GM12878 (cell line): ENCODE measurements at regions not wholly inside any gene's neighbourhood (a gene's known extent, or its start where the extent isn't known, plus 50 kb on each side); places are given as distances from the start of the nearest gene placed in this dataset.

Experiments
- ATAC-seq: fragments of 200-7000 bp; cut with Tn5 transposase; 3 replicates; pipeline ENCODE4 v1.9.1; 2020; ENCODE audit warnings: mild to moderate bottlenecking, moderate library complexity
- BruUV-seq: library from RNA; stranded (reverse); fragments of 400-500 nt; replicated peaks from 2 replicates; lab custom pipeline; 2021; lab: Mats Ljungman, UMichigan
- CTCF ChIA-PET: fragments of 300-600 bp; sonication (Branson Sonifier 250); formaldehyde crosslinking; extraction: SDS; loops from one replicate; lab custom pipeline; 2021; ENCODE audit warnings: inconsistent platforms; lab: Yijun Ruan, JAX
- POLR2A ChIA-PET: fragments of 350-600 bp; formaldehyde crosslinking; extraction: SDS; loops from one replicate; lab custom pipeline; 2021; ENCODE audit warnings: inconsistent platforms; lab: Charles Lee
- RAD21 ChIA-PET: fragments of 300-600 bp; sonication (Branson Sonifier 250); formaldehyde crosslinking; loops from one replicate; lab custom pipeline; 2023; ENCODE audit warnings: antibody characterized with exemption; ENCODE audit not compliant: unreplicated experiment; lab: Charles Lee
- SMC1A ChIA-PET: fragments of 300-600 bp; sonication (Branson Sonifier 250); formaldehyde crosslinking; loops from one replicate; lab custom pipeline; 2023; ENCODE audit not compliant: unreplicated experiment, uncharacterized antibody; lab: Charles Lee
- DNase-seq: peaks from one replicate; pipeline ENCODE4 v3.0.0-alpha.2; 2011; ENCODE audit warnings: low read depth, low spot score
- FAIRE-seq: peaks from 3 replicates; lab custom pipeline; 2011; peaks lifted over from hg19 to GRCh38; lab: Jason Lieb, UNC
- H2AFZ ChIP-seq: 2 replicates; pipeline ENCODE4 v1.6.0; 2011; ENCODE audit warnings: low read depth, low read length, control low read depth; ENCODE audit not compliant: control insufficient read depth
- H3K27ac ChIP-seq: 2 replicates; pipeline ENCODE4 v1.5.1; 2011; ENCODE audit warnings: control low read depth; ENCODE audit not compliant: control insufficient read depth, insufficient read depth
- H3K27me3 ChIP-seq, 2 experiments: replicated peaks in 1 of 2; 2 replicates each; pipeline versions ENCODE4 v1.6.0 to v1.6.1; 2011; ENCODE audit warnings: low read length in 1 of 2; ENCODE audit not compliant: control insufficient read depth in 2 of 2, insufficient read depth in 2 of 2
- H3K36me3 ChIP-seq, 2 experiments: 2 replicates each; pipeline ENCODE4 v1.5.1; 2011; ENCODE audit warnings: low read length in 1 of 2; ENCODE audit not compliant: control insufficient read depth in 2 of 2, insufficient read depth in 2 of 2
- H3K4me1 ChIP-seq: 2 replicates; pipeline ENCODE4 v1.6.1; 2011; ENCODE audit warnings: mild to moderate bottlenecking, low read length, moderate library complexity, mixed read lengths; ENCODE audit not compliant: control insufficient read depth, insufficient read depth
- H3K4me2 ChIP-seq: 2 replicates; pipeline ENCODE4 v1.6.0; 2011; ENCODE audit warnings: control low read depth; ENCODE audit not compliant: control insufficient read depth, insufficient read depth
- H3K4me3 ChIP-seq: fragments of 200-600 bp; sonication (generic); 2 replicates; pipeline ENCODE4 v1.5.1; 2016
- H3K79me2 ChIP-seq: 2 replicates; pipeline ENCODE4 v1.6.0; 2011; ENCODE audit warnings: low read length; ENCODE audit not compliant: control insufficient read depth, insufficient read depth
- H3K9ac ChIP-seq: 2 replicates; pipeline ENCODE4 v1.8.0; 2011; ENCODE audit warnings: low read length, control low read depth, mixed read lengths; ENCODE audit not compliant: control insufficient read depth, insufficient read depth
- H3K9me3 ChIP-seq: replicated peaks from 3 replicates; pipeline ENCODE4 v1.5.1; 2011; ENCODE audit warnings: mild to moderate bottlenecking, low read length; ENCODE audit not compliant: control insufficient read depth, insufficient read depth
- H4K20me1 ChIP-seq: 2 replicates; pipeline ENCODE4 v1.6.0; 2011; ENCODE audit not compliant: control insufficient read depth, insufficient read depth
- CREM ChIP-seq: IDR thresholded peaks from 2 replicates; pipeline ENCODE4 v1.6.1; 2014; ENCODE audit warnings: antibody characterized with exemption, low read depth
- MEF2B ChIP-seq: fragments of 450-650 bp; IDR thresholded peaks from 2 replicates; pipeline ENCODE4 v1.6.1; 2018; ENCODE audit warnings: mild to moderate bottlenecking, moderate library complexity; ENCODE audit not compliant: partially characterized antibody, poor library complexity, severe bottlenecking
- POLR2A ChIP-seq: IDR thresholded peaks from 2 replicates; pipeline ENCODE4 v1.6.1; 2011; ENCODE audit warnings: low read depth, mild to moderate bottlenecking, low read length
- SIN3A ChIP-seq: IDR thresholded peaks from 2 replicates; pipeline ENCODE4 v1.6.1; 2012; ENCODE audit warnings: low read depth, low read length, improper control_type of control experiment
- ZBTB4 ChIP-seq: fragments of 450-650 bp; formaldehyde crosslinking; IDR thresholded peaks from 2 replicates; pipeline ENCODE4 v1.4.0; 2022; ENCODE audit warnings: mild to moderate bottlenecking, moderate library complexity
- ZNF24 ChIP-seq: fragments of 450-650 bp; IDR thresholded peaks from 2 replicates; pipeline ENCODE4 v1.6.1; 2017; ENCODE audit warnings: antibody characterized with exemption, mild to moderate bottlenecking
- ZNF592 ChIP-seq: fragments of 450-650 bp; IDR thresholded peaks from 2 replicates; pipeline ENCODE4 v1.6.1; 2017; ENCODE audit warnings: mild to moderate bottlenecking, moderate library complexity
- WGBS: methylation state at CpG from one replicate; pipeline ENCODE4 v1.1.6; 2016; ENCODE audit warnings: low lambda C conversion rate; ENCODE audit not compliant: insufficient replicate concordance, insufficient coverage; ENCODE audit errors: missing lambda C conversion rate; 5-methylcytosine and 5-hydroxymethylcytosine counted together
- in situ Hi-C: fragments of 300-500 bp; cut with MboI; formaldehyde crosslinking; loops from 9 replicates; pipeline ENCODE4 v1.14.3; 2018; ENCODE audit warnings: mixed read lengths
- intact Hi-C: fragments of 100-400 bp; cut with micrococcal nuclease; formaldehyde crosslinking; loops from one replicate; pipeline ENCODE4 v1.14.2; 2022; ENCODE audit not compliant: unreplicated experiment

GRCh38 chr1:187300081-187300480, 471.3 kb downstream of the PLA2G4A start:
- Histone ChIP-seq H3K36me3 (no peaks in the 10 kb centered on the region), H3K27ac (no peak overlapping the region), H3K4me1 (no peaks in the 10 kb centered on the region), H3K9me3 (no peaks in the 10 kb centered on the region), H3K9ac (no peak overlapping the region), H2AFZ (no peak overlapping the region), H4K20me1 (no peaks in the 10 kb centered on the region), H3K79me2 (no peaks in the 10 kb centered on the region), H3K27me3 (no peaks in the 10 kb centered on the region), H3K4me3 (no peak overlapping the region), H3K4me2 (no peak overlapping the region)
- no peak for ATAC-seq
- POLR2A ChIA-PET: no interaction called here
- no peak for FAIRE-seq
- no TSS peak for BruUV-seq
- CTCF ChIA-PET: interaction anchor here (0.6 to 0.7 kb wide), 2 partner anchors 14 to 464 kb away, joined by 3 read pairs; no protein-coding TSS in a partner anchor
- no peak for DNase-seq
- SMC1A ChIA-PET: interaction anchor here (1.0 to 1.3 kb wide), 4 partner anchors 12 to 39 kb away, joined by 3 read pairs; no protein-coding TSS in a partner anchor
- WGBS: 42% methylated on average over 2 of the region's 2 CpGs
- intact Hi-C loops (no loop called here), in situ Hi-C loops (no loop called here)
- TF ChIP-seq ZBTB4 (CRISPR knock-in tag) (no peak), CREM (no peak)
- RAD21 ChIA-PET: no interaction called here

- CTCF ChIA-PET: interaction anchor here (0.6 kb wide), 1 partner anchor 37 kb away, joined by 3 read pairs; no protein-coding TSS in a partner anchor
- in situ Hi-C loops (no loop called here), intact Hi-C loops (no loop called here)
- POLR2A ChIA-PET: no interaction called here
- BruUV-seq: no TSS peak
- Histone ChIP-seq H3K27ac (no peak overlapping the region), H3K9ac (no peak overlapping the region), H3K36me3 (no peaks in the 10 kb centered on the region), H3K4me3 (no peak overlapping the region), H3K4me2 (no peak overlapping the region), H3K27me3 (no peaks in the 10 kb centered on the region), H2AFZ (no peak overlapping the region), H3K4me1 (no peaks in the 10 kb centered on the region), H3K9me3 (no peaks in the 10 kb centered on the region), H3K79me2 (no peaks in the 10 kb centered on the region), H4K20me1 (no peaks in the 10 kb centered on the region)
- DNase-seq (no peak), ATAC-seq (no peak), FAIRE-seq (no peak)
- SMC1A ChIA-PET: no interaction called here
- RAD21 ChIA-PET: no interaction called here
- 38% methylated on average over 6 of the region's 6 CpGs for WGBS
- TF ChIP-seq MEF2B (no peak), ZNF24 (no peak), SIN3A (no peak), POLR2A (no peak), ZNF592 (no peak)
These were observed 478.1 kb downstream of the PLA2G4A start for GRCh38 chr1:187306710-187307415.
